ENCODE measurements at regions not wholly inside any gene's neighbourhood (a gene's known extent, or its start where the extent isn't known, plus 50 kb on each side); places are given as distances from the start of the nearest gene placed in this dataset.

DNA sequence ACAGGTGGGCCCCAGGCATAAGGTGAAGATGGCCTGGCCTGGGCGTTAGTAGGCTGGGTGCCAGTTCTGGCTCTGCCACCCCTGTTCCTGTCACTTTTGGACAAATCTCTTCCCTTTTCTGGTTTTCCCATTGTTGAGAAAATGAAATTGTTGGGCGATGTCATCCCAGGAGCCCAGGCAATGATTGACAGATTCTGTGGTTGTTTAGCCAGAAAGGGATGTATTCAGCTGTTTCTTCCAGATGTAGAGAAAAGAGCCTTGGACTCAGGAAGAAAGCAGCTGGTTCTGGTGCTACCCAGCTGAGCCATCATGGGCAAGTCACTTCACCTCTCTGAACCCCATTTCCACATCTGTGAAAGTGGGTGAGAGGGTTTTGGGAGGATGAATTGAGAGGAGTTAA lies 60.1 kb upstream of the MRTFB start:
- TF ChIP-seq, protein P1, sequence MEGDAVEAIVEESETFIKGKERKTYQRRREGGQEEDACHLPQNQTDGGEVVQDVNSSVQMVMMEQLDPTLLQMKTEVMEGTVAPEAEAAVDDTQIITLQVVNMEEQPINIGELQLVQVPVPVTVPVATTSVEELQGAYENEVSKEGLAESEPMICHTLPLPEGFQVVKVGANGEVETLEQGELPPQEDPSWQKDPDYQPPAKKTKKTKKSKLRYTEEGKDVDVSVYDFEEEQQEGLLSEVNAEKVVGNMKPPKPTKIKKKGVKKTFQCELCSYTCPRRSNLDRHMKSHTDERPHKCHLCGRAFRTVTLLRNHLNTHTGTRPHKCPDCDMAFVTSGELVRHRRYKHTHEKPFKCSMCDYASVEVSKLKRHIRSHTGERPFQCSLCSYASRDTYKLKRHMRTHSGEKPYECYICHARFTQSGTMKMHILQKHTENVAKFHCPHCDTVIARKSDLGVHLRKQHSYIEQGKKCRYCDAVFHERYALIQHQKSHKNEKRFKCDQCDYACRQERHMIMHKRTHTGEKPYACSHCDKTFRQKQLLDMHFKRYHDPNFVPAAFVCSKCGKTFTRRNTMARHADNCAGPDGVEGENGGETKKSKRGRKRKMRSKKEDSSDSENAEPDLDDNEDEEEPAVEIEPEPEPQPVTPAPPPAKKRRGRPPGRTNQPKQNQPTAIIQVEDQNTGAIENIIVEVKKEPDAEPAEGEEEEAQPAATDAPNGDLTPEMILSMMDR (IDR thresholded peaks at IDR 0.05; ENCODE audit: insufficient read depth, low read depth, low read length, missing control alignments), result no peak
- H3K4me3 ChIP-seq (ENCODE audit: low read depth, low read length), result no peak overlapping the region
- DNase-seq (ENCODE audit: low read depth), result no peak

DNA sequence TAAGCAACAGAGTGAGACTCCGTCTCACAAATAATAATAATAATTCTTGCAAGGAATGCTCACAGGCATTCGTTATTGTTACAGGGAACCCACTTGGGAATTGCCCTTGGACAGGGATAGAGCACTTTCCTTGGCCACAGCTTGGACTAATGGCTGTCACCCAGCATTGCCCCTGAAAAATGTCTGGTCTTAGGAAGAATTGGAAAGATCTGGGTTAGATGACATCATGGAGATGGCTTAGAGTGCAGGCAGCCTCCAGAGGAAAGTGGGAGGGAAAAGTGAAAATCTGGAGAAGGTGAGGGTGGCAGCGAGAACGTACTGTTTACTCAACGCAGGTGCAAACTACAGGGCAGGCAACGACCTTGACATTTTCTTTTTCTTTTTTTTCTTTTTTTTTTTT lies 59.3 kb upstream of the MRTFB start:
- no peak for DNase-seq (ENCODE audit: low read depth)
- H3K4me3 ChIP-seq (ENCODE audit: low read depth, low read length), result no peak overlapping the region
- TF ChIP-seq, protein P1 (IDR thresholded peaks at IDR 0.05; ENCODE audit: insufficient read depth, low read depth, low read length, missing control alignments), result no peak

DNA sequence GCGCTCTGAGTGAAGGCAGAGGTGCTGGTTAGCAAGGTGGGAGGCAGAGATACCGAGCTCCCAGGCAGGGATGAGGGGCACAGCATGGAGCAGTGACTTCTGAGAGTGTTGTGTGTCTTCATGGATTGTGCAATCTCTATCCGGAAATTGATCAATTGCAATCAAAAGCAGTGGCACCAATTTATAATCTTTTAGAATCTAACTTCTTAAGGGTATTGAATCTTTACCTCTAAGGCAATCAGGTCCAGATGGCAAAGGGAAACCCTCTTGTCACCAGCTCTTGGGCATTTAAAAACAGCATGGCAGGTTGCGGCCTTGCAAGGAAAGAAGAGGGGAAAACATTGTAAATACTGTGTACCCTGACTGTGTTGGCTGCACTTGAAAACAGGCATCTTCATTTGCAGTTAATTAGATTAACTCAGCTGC lies 58.0 kb upstream of the MRTFB start:
- no peak overlapping the region for H3K4me3 ChIP-seq (ENCODE audit: low read depth, low read length)
- TF ChIP-seq, protein P1 (IDR thresholded peaks at IDR 0.05; ENCODE audit: insufficient read depth, low read depth, low read length, missing control alignments), result no peak
- no peak for DNase-seq (ENCODE audit: low read depth)

DNA sequence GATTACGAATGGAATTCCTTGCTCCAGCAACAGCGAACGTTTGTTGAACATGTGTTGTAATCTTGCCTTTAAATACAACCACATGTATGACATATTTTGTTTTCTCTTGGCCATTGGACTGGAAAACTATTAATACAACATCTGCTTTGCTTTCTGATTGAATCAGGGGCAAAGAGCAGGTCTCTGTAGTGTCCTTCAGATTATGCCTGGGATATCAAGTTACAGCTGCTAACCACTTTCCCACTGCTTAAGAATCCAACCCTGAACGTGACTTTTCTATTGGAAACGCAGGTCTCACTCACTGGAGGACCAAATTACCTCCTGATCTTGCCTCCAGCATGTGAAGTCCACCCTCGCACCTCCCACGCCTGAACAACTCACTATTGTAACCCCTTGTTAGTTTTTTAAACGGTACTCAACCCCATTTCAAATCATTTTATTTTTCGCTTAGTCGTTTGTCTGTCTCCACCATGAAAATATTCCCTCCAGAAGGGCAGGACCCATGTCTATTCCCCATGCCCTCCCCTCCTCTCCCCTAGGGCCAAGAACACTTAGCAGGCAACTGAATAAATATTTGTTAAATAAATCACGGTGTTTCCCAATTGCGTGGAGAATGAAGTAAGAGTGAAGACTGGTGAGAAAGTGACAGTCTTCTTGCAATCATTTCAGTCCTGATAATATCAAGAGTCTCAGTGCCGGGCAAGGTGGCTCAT lies 57.4 kb upstream of the MRTFB start:
- TF ChIP-seq, protein P1 (IDR thresholded peaks at IDR 0.05; ENCODE audit: insufficient read depth, low read depth, low read length, missing control alignments), result no peak
- no peak overlapping the region for H3K4me3 ChIP-seq (ENCODE audit: low read depth, low read length)
- DNase-seq (ENCODE audit: low read depth), result no peak

DNA sequence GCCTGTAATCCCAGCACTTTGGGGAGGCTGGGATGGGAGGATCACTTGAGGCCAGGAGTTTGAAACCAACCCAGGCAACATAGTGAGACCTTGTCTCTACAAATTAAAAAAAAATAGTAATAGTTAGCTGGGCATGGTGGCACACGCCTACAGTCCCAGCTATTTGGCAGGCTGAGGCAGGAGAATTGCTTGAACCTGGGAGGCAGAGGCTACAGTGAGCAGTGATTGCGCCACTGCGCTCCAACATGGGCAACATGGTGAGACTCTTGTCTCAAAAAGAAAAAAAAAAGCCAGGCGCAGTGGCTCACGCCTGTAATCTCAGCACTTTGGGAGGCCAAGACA lies 56.9 kb upstream of the MRTFB start:
- TF ChIP-seq, protein P1 (IDR thresholded peaks at IDR 0.05; ENCODE audit: insufficient read depth, low read depth, low read length, missing control alignments), result no peak
- no peak for DNase-seq (ENCODE audit: low read depth)
- no peak overlapping the region for H3K4me3 ChIP-seq (ENCODE audit: low read depth, low read length)

DNA sequence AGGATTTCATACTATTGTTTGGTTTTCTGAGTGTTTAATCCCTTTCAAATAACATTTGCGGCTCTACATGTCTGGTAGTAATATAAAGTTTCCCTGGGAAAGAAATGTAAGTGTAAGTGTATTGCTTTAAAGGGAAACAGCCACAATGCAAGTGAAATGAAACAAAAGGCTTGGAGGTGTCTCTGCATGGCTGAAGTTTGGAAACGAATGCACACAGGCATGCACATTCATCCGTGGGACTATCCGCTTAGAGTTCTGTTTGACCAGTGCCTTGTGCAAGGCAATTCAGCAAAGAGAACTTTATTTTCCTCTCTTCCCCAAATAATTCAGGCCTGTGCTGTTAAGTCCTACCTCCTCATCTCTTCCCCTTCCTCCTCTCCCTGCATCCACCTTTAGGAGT lies 56.1 kb upstream of the MRTFB start:
- no peak for DNase-seq (ENCODE audit: low read depth)
- H3K4me3 ChIP-seq (ENCODE audit: low read depth, low read length), result no peak overlapping the region
- TF ChIP-seq, protein P1 (IDR thresholded peaks at IDR 0.05; ENCODE audit: insufficient read depth, low read depth, low read length, missing control alignments), result no peak

DNA sequence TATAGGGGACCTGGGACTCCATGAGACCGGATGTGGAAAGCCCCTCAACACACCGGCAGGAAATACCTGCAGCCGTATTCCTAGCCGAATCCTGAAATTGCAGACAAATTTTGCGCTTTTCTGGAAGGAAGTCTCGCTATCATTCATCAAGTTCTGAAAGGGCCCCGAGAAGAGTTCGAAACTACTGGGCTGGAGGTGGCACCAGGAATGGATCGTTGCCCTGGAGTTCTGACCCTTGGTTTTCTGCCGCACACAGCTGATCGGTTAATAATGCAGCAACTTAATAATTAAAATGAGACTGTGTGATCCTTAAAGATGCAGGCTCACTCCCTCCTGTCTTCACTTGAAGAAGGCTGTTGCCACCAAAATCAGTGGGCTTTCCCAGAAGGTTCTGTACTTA lies 55.7 kb upstream of the MRTFB start:
- DNase-seq (ENCODE audit: low read depth), result no peak
- no peak overlapping the region for H3K4me3 ChIP-seq (ENCODE audit: low read depth, low read length)
- TF ChIP-seq, protein P1 (IDR thresholded peaks at IDR 0.05; ENCODE audit: insufficient read depth, low read depth, low read length, missing control alignments), result no peak

All from GM12865 (cell line).